ENCODE measurements at regions not wholly inside any gene's neighbourhood (a gene's known extent, or its start where the extent isn't known, plus 50 kb on each side); places are given as distances from the start of the nearest gene placed in this dataset.

- Histone ChIP-seq H3K9ac (replicated peaks in 1 of 4; ENCODE audit: extremely low read depth in 1 of 4, low read depth in 3 of 4, low read length in 3 of 4) (no peak overlapping the region), H3K79me1 (ENCODE audit: low read depth, low read length) (no peaks in the 10 kb centered on the region), H2AK5ac (ENCODE audit: low read depth, low read length) (no peak overlapping the region), H3K4me2 (ENCODE audit: insufficient read depth in 1 of 2, low read depth in 2 of 2, low read length in 2 of 2) (no peak overlapping the region), H3K4me3 (ENCODE audit: extremely low read depth in 1 of 4, insufficient read depth in 2 of 4, low read depth in 3 of 4, low read length in 4 of 4) (no peak overlapping the region), H4K5ac (ENCODE audit: insufficient read length, low read depth, low read length) (no peak overlapping the region), H2BK120ac (replicated peaks; ENCODE audit: low read depth, low read length) (no peak overlapping the region), H3K56ac (replicated peaks; ENCODE audit: insufficient read length, low read depth, low read length) (no peak overlapping the region), H2AFZ (ENCODE audit: low read length) (no peak overlapping the region), H3K36me3 (ENCODE audit: control insufficient read depth in 2 of 4, insufficient read depth in 4 of 4, low read length in 3 of 4) (no peaks in the 10 kb centered on the region), H3K27me3 (replicated peaks in 1 of 4; ENCODE audit: control insufficient read depth in 3 of 4, extremely low read depth in 1 of 4, insufficient read depth in 3 of 4, low read length in 3 of 4) (no peaks in the 10 kb centered on the region), H2BK15ac (ENCODE audit: low read length) (no peak overlapping the region), H2BK5ac (ENCODE audit: low read depth, low read length) (no peak overlapping the region), H4K91ac (replicated peaks; ENCODE audit: insufficient read length, low read length) (no peak overlapping the region), H3K23ac (ENCODE audit: insufficient read length) (no peak overlapping the region), H2BK12ac (ENCODE audit: low read depth, low read length) (no peak overlapping the region), H3K9me3 (ENCODE audit: insufficient read depth in 2 of 2, low read depth in 1 of 2, low read length in 1 of 2) (0 out of 4 replicates have a peak, but pooled peaks cover 0 to 2% of the 10 kb centered on the region in 2 experiments), H3K4ac (replicated peaks; ENCODE audit: insufficient read length, low read depth, low read length) (no peak overlapping the region), H3K23me2 (ENCODE audit: low read depth, low read length) (no peaks in the 10 kb centered on the region), H3K18ac (ENCODE audit: extremely low read depth, low read length) (no peak overlapping the region), H3K27ac (ENCODE audit: low read depth, low read length) (no peak overlapping the region), H3K4me1 (replicated peaks in 1 of 4; ENCODE audit: control insufficient read depth in 3 of 4, insufficient read depth in 4 of 4, low read length in 3 of 4) (peaks cover 0 to 5% (median under 1%) of the 10 kb centered on the region in 4 experiments; a peak in 2 of 7 replicates), H3K79me2 (ENCODE audit: control insufficient read depth in 1 of 2, insufficient read depth in 2 of 2, low read length in 2 of 2) (no peaks in the 10 kb centered on the region), H2BK20ac (ENCODE audit: low read length) (no peak overlapping the region), H3K14ac (ENCODE audit: insufficient read length) (no peak overlapping the region), H4K20me1 (replicated peaks in 1 of 2; ENCODE audit: control insufficient read depth in 1 of 2, insufficient read depth in 2 of 2, low read length in 2 of 2) (no peaks in the 10 kb centered on the region), H4K8ac (ENCODE audit: extremely low read depth, insufficient read depth, low read length) (no peak overlapping the region)
- TF ChIP-seq GTF2F1 (IDR thresholded peaks at IDR 0.05; ENCODE audit: borderline replicate concordance, low read depth, low read length), result no peak
- TF ChIP-seq TEAD4 (IDR thresholded peaks at IDR 0.05; ENCODE audit: low read depth, low read length), result no peak
- no peak for TF ChIP-seq TBP (IDR thresholded peaks at IDR 0.05; ENCODE audit: low read depth, low read length)
- no peak for TF ChIP-seq KDM4A (IDR thresholded peaks at IDR 0.05; ENCODE audit: low read depth, low read length, severe bottlenecking)
- TF ChIP-seq RFX5 (IDR thresholded peaks at IDR 0.05; ENCODE audit: borderline replicate concordance, low read depth, low read length), result no peak
- no peak for TF ChIP-seq CBX5 (IDR thresholded peaks at IDR 0.05; ENCODE audit: low read depth, low read length)
- no peak for TF ChIP-seq HDAC2 (IDR thresholded peaks at IDR 0.05; ENCODE audit: borderline replicate concordance in 1 of 2, low read depth in 2 of 2, low read length in 2 of 2)
- ChIA-PET CTCF (ENCODE audit: partially characterized antibody) (interaction anchor here (0.6 kb wide), 1 partner anchor 96 kb away, joined by 3 read pairs; no protein-coding TSS in a partner anchor), POLR2A (ENCODE audit: partially characterized antibody) (no interaction called here)
- 81% methylated on average over 4 of the region's 6 CpGs; no CpG with 5 or more reads in 1 of the 2 experiments for WGBS, 2 experiments (ENCODE audit: extremely low coverage in 1 of 2, insufficient coverage in 1 of 2, insufficient read length in 1 of 2, insufficient replicate concordance in 2 of 2, low coverage in 1 of 2, low lambda C conversion rate in 2 of 2, missing lambda C conversion rate in 1 of 2)
- no peak for FAIRE-seq
- no peak for DNase-seq (ENCODE audit: low read depth in 1 of 2, low spot score in 2 of 2)
Observed at GRCh38 chr3:94417963-94418455, 355.1 kb downstream of the NSUN3 start.

Measured in H1 (cell line).